Natural killer cell treated with Interleukin-12 subunit alpha and Interleukin-12 subunit beta and Interleukin-15 and Interleukin-18, amount 100 ng/mL, for 72 hours (primary cell): ENCODE measurements at regions not wholly inside any gene's neighbourhood (a gene's known extent, or its start where the extent isn't known, plus 50 kb on each side); places are given as distances from the start of the nearest gene placed in this dataset.

Experiments
- ATAC-seq, 2 donors: fragments of 150-1000 bp; cut with Tn5 transposase in 1 of 2; sonication (Bioruptor Pico), chemical (Tn5 transposase) in 1 of 2; 2 replicates each; pipeline ENCODE4 v1.10.0; 2021
- DNase-seq: peaks from one replicate; pipeline ENCODE4 v3.0.0; 2022; ENCODE audit warnings: low spot score
- H3K27ac Mint-ChIP-seq, 2 donors: 1 replicate in 1 of 2; 2 replicates in 1 of 2; pipeline ENCODE4 v1.8.0; 2022; ENCODE audit warnings: mixed read lengths in 2 of 2, mild to moderate bottlenecking in 1 of 2, moderate library complexity in 1 of 2
- H3K27me3 Mint-ChIP-seq, 2 donors: 1 replicate in 1 of 2; 2 replicates in 1 of 2; pipeline ENCODE4 v1.8.0; 2022; ENCODE audit warnings: mixed read lengths in 2 of 2
- H3K36me3 Mint-ChIP-seq: one replicate; pipeline ENCODE4 v1.8.0; 2022; ENCODE audit warnings: mixed read lengths
- H3K4me1 Mint-ChIP-seq, 2 donors: 1 replicate in 1 of 2; 2 replicates in 1 of 2; pipeline ENCODE4 v1.8.0; 2022; ENCODE audit warnings: low read depth in 2 of 2, mixed read lengths in 2 of 2, mild to moderate bottlenecking in 1 of 2
- H3K4me3 Mint-ChIP-seq: one replicate; pipeline ENCODE4 v1.8.0; 2022; ENCODE audit warnings: mixed read lengths
- H3K9me3 Mint-ChIP-seq: 2 replicates; pipeline ENCODE4 v1.8.0; 2022; ENCODE audit warnings: mixed read lengths

DNA sequence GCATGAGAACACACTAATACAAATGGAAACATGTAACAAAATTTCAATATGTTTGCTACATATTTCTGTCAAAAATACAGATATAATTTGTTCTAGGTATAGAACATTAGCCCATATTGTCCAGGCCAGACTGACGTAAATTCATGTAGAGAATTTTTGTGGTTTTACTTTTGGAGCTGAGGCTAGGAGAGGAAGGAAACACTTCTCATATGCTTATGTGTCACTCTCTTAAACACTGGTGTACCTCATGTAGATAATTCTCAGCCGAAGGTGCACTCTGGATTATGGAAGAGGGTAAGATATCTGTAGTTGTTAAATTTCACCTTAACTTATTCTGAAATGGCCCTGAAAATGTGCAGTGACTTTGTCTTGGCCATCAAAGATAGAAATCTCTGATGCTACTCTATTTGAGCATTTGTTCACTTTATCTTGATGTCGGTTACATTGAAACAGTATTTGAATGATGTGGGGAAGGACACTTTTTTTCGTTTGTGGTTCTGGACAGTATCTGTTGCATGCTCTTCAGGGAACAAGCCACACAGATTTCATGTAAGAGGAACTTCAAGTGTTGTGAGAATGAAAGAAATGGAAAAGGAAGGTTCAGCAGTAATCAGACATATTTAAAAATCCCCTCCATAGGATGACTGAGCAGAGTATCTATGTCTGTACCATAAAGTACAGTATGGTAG is 202.7 kb downstream of the SPATA31D1 start:
- H3K27me3 Mint-ChIP-seq, result peaks cover 0 to 2% of the 10 kb centered on the region in 2 donors
- peaks cover 3 to 6% of the 10 kb centered on the region in 2 donors for H3K4me1 Mint-ChIP-seq
- ATAC-seq, result no peak
- peaks cover 8% of the 10 kb centered on the region for H3K9me3 Mint-ChIP-seq
- peaks cover 6% of the 10 kb centered on the region for H3K36me3 Mint-ChIP-seq
- no peak for DNase-seq
- no peak overlapping the region for H3K4me3 Mint-ChIP-seq
- no peak overlapping the region for H3K27ac Mint-ChIP-seq

DNA sequence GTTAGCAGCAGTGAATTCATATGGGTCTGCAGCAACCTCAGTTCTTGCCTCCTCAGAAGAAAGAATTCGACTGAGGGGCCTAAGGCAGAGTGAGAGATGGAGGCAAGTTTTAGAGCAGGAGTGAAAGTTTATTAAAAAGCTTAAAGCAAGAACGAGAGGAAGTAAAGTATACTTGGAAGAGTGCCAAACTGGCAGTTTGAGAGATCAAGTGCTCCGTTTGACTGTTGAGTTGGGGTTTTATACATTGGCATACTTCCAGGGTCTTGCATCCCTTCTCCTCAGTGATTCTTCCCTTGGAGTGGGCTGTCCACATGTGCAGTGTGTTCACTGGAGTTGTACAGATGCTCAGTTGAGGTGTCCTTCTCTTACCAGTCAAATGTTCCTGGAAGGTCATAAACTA is 203.6 kb downstream of the SPATA31D1 start:
- H3K27ac Mint-ChIP-seq, result no peak overlapping the region
- peaks cover 6% of the 10 kb centered on the region for H3K36me3 Mint-ChIP-seq
- peaks cover 0 to 2% of the 10 kb centered on the region in 2 donors for H3K27me3 Mint-ChIP-seq
- peaks cover 8% of the 10 kb centered on the region for H3K9me3 Mint-ChIP-seq
- no peak overlapping the region for H3K4me3 Mint-ChIP-seq
- DNase-seq (no peak), ATAC-seq (no peak)
- H3K4me1 Mint-ChIP-seq, result peaks cover 3 to 6% of the 10 kb centered on the region in 2 donors

- Mint-ChIP-seq H3K27ac (no peak overlapping the region), H3K9me3 (peaks cover 8% of the 10 kb centered on the region), H3K27me3 (no peaks in the 10 kb centered on the region), H3K4me1 (no peaks in the 10 kb centered on the region), H3K36me3 (peaks cover 6% of the 10 kb centered on the region), H3K4me3 (no peak overlapping the region)
- DNase-seq (no peak), ATAC-seq (no peak)
Measured at GRCh38 chr9:82196622-82197441, 208.3 kb downstream of the SPATA31D1 start.

GRCh38 chr9:82201196-82201595 is 212.6 kb downstream of the SPATA31D1 start:
- no peak for DNase-seq
- H3K27me3 Mint-ChIP-seq, result no peaks in the 10 kb centered on the region
- no peaks in the 10 kb centered on the region for H3K4me1 Mint-ChIP-seq
- H3K9me3 Mint-ChIP-seq, result no peaks in the 10 kb centered on the region
- no peaks in the 10 kb centered on the region for H3K36me3 Mint-ChIP-seq
- no peak for ATAC-seq
- no peak overlapping the region for H3K27ac Mint-ChIP-seq
- no peak overlapping the region for H3K4me3 Mint-ChIP-seq

DNA sequence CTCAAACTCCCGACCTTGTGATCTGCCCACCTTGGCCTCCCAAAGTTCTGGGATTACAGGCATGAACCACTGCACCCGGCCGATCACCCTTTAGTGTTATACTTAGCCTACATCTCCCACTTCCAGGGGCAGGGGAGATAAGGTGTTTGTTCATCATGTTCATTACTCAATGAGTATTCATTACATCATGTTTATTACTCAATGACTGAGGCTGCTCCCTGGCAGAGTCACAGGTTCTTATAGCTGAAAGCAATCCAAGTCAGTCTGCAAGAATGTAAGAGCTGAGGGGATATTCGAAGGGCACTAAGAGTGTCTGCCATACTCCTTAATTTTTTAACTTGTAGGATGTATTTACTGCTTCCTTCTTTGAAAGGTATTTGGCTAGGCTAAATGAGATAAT is 214.2 kb downstream of the SPATA31D1 start:
- Mint-ChIP-seq H3K36me3 (no peaks in the 10 kb centered on the region), H3K4me1 (no peaks in the 10 kb centered on the region), H3K27me3 (no peaks in the 10 kb centered on the region), H3K4me3 (no peak overlapping the region), H3K9me3 (no peaks in the 10 kb centered on the region), H3K27ac (no peak overlapping the region)
- ATAC-seq (no peak), DNase-seq (no peak)

DNA sequence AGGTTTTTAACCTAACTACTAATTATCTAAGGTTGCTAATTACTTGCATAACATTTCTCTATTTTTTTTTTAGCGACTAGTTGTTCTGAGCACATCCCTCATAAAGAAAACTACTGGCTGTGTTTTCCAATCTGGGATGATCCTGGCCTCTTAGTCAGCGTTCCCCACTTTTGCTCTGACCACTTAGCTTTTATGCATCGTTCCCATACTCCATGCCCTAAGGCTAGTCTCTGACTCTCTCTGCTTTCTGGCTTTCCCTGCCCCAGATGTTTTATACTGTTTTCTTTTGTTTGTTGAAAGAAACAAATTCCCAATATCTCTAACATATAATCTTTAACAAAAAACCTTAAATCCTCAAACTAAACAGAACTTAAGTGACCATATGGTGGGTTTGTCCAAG is 217.9 kb downstream of the SPATA31D1 start:
- H3K9me3 Mint-ChIP-seq, result peaks cover 14% of the 10 kb centered on the region
- no peak for ATAC-seq
- no peak overlapping the region for H3K4me3 Mint-ChIP-seq
- no peak overlapping the region for H3K27ac Mint-ChIP-seq
- H3K27me3 Mint-ChIP-seq, result no peaks in the 10 kb centered on the region
- H3K36me3 Mint-ChIP-seq, result peaks cover 7% of the 10 kb centered on the region
- H3K4me1 Mint-ChIP-seq, result no peaks in the 10 kb centered on the region
- no peak for DNase-seq

- Mint-ChIP-seq H3K27me3 (no peaks in the 10 kb centered on the region), H3K4me3 (no peak overlapping the region), H3K9me3 (peaks cover 14% of the 10 kb centered on the region), H3K36me3 (peaks cover 7% of the 10 kb centered on the region), H3K4me1 (no peaks in the 10 kb centered on the region), H3K27ac (no peak overlapping the region)
- ATAC-seq, result no peak
- DNase-seq, result no peak
Measured at GRCh38 chr9:82206946-82207345, 218.4 kb downstream of the SPATA31D1 start.

DNA sequence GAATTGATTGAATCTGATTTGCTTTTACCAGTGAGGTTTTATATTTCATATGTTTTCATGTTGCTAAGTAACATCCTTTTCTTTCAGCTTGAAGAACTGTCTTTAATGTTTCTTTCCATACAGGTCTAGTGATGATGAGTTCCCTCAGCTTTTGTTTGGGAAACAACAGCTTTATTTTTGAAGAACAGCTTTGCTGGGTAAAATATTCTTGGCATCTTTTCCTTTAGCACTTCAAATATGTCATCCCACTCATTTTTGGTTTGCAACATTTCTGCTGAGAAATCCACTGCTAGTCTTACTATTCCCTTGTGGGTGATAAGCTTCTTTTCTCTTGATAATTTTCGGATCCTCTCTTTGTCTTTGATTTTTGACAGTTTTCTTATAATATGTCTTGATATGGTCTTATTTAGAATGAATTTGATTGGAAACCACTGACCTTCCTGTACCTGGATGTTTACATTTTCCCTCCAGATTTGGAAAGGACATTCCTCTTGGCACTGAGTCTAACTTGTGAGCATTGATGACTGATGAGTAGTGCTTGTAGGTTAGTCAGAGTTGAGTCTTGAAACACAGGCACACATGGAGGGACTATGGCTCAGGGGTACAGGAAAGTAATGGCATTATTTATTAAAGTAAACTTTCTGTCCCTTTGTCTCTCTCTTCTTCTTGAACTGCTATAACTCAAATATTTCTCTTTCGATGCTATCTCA is 220.3 kb downstream of the SPATA31D1 start:
- H3K4me3 Mint-ChIP-seq, result no peak overlapping the region

DNA sequence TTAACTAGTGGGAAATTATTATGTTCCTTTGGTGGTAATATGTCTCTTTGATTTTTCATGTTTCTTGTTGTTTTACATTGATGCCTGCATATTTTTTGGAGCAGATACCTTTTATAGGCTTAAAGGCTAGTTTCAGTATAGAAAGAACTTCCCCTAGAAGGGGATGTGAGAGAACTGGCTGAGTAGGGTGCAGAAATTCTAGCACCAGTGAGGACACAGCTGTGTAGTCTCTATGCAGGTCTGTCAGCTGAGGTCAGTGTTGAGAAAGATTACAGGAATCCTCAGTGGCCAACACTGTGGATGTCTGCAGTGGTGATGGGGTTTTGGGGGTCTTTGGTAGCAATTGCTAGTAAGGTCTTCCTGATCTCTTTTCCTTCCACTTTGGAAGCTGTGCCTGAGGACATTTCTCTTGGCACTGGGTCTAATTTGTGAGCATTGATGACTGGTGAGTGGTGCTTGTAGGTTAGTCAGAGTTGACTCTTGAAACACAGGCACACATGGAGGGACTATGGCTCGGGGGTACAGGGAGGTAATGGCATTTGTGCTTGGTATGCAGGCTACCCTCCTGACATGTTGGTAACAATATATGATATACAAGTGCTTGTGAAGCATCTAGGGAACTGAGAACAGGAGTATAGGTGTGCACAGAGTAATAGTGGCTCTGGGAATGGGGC is 221.4 kb downstream of the SPATA31D1 start:
- Mint-ChIP-seq H3K9me3 (peaks cover 14% of the 10 kb centered on the region), H3K4me3 (no peak overlapping the region), H3K36me3 (peaks cover 7% of the 10 kb centered on the region), H3K27me3 (no peaks in the 10 kb centered on the region), H3K4me1 (no peaks in the 10 kb centered on the region), H3K27ac (no peak overlapping the region)
- ATAC-seq (no peak), DNase-seq (no peak)

More for the DNA sequence above, 220.3 kb downstream of the SPATA31D1 start:
- Mint-ChIP-seq H3K27ac (no peak overlapping the region), H3K27me3 (no peaks in the 10 kb centered on the region), H3K36me3 (peaks cover 7% of the 10 kb centered on the region), H3K9me3 (peaks cover 14% of the 10 kb centered on the region), H3K4me1 (no peaks in the 10 kb centered on the region)
- ATAC-seq, result no peak
- DNase-seq, result no peak

DNA sequence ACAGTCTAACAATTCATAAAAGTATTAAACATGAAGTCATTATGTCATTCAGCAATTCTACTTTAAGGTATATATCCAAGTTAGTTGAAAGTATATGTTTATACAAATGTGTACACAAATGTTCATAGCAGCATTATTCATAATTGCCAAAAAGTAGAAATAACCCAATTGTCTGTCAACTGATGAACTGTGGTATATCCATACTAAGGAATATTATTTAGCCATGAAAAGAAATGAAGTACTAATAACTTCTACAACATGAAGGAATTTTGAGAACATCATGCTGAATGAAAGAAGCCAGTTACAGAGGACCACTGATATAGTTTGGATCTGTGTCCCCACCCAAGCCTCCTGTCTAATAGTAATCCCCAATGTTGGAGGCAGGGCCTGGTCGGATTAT is 224.3 kb downstream of the SPATA31D1 start:
- DNase-seq, result no peak
- Mint-ChIP-seq H3K4me3 (no peak overlapping the region), H3K27ac (no peak overlapping the region), H3K9me3 (peaks cover 22% of the 10 kb centered on the region), H3K36me3 (peaks cover 7% of the 10 kb centered on the region), H3K27me3 (no peaks in the 10 kb centered on the region), H3K4me1 (no peaks in the 10 kb centered on the region)
- ATAC-seq, result no peak

DNA sequence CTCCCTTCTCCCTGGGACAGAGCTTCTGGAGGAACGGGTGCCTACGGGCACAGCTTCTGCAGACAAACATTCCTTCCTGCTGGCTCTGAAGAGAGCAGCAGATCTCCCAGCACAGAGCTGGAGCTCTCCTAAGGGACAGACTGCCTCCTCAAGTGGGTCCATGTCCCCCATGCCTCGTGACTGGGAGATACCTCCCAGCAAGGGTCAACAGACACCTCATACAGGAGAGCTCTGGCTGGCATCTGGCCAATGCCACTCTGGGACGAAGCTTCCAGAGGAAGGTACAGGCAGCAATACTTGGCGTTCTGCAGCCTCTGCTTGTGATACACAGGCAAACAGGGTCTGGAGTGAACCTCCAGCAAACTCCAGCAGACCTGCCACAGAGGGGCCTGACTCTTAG is 227.9 kb downstream of the SPATA31D1 start:
- DNase-seq (no peak), ATAC-seq (no peak)
- H3K4me3 Mint-ChIP-seq, result no peak overlapping the region
- H3K9me3 Mint-ChIP-seq, result peaks cover 13% of the 10 kb centered on the region
- H3K27ac Mint-ChIP-seq, result no peak overlapping the region
- H3K36me3 Mint-ChIP-seq, result no peaks in the 10 kb centered on the region
- no peaks in the 10 kb centered on the region for H3K4me1 Mint-ChIP-seq
- H3K27me3 Mint-ChIP-seq, result no peaks in the 10 kb centered on the region

GRCh38 chr9:82223442-82223841 is 234.9 kb downstream of the SPATA31D1 start:
- peaks cover 11% of the 10 kb centered on the region for H3K9me3 Mint-ChIP-seq
- no peak for ATAC-seq
- H3K36me3 Mint-ChIP-seq, result no peaks in the 10 kb centered on the region
- no peak for DNase-seq
- H3K27me3 Mint-ChIP-seq, result no peaks in the 10 kb centered on the region
- no peak overlapping the region for H3K27ac Mint-ChIP-seq
- no peak overlapping the region for H3K4me3 Mint-ChIP-seq
- no peaks in the 10 kb centered on the region for H3K4me1 Mint-ChIP-seq

- peaks cover 28% of the 10 kb centered on the region for H3K9me3 Mint-ChIP-seq
- no peak overlapping the region for H3K27ac Mint-ChIP-seq
- H3K27me3 Mint-ChIP-seq, result no peaks in the 10 kb centered on the region
- no peak overlapping the region for H3K4me3 Mint-ChIP-seq
- ATAC-seq, result no peak
- no peaks in the 10 kb centered on the region for H3K4me1 Mint-ChIP-seq
- peaks cover 12% of the 10 kb centered on the region for H3K36me3 Mint-ChIP-seq
- no peak for DNase-seq
Measured at GRCh38 chr9:82231411-82231810, 242.8 kb downstream of the SPATA31D1 start.
